ENCODE measurements at regions not wholly inside any gene's neighbourhood (a gene's known extent, or its start where the extent isn't known, plus 50 kb on each side); places are given as distances from the start of the nearest gene placed in this dataset.

- Histone ChIP-seq H2BK12ac (ENCODE audit: insufficient read length, low read depth, low read length) (no peak overlapping the region), H3K4me1 (ENCODE audit: insufficient read depth, low read length) (no peaks in the 10 kb centered on the region), H3K23me2 (ENCODE audit: insufficient read length, low read depth, low read length, poor library complexity, severe bottlenecking) (no peaks in the 10 kb centered on the region), H2BK15ac (ENCODE audit: low read depth, low read length) (no peak overlapping the region), H3K27me3 (ENCODE audit: insufficient read depth, low read length) (no peaks in the 10 kb centered on the region; the same call in 1 of the 2 replicates), H3T11ph (ENCODE audit: low read length) (no peak overlapping the region), H4K5ac (ENCODE audit: insufficient read length, low read depth, low read length) (no peak overlapping the region), H3K9me3 (ENCODE audit: control insufficient read depth, low read depth, low read length) (no peaks in the 10 kb centered on the region), H3K18ac (ENCODE audit: insufficient read length, low read depth, low read length) (no peak overlapping the region), H3K27ac (ENCODE audit: insufficient read length, low read depth, low read length) (no peak overlapping the region), H2AFZ (ENCODE audit: low read length) (no peak overlapping the region), H2BK20ac (ENCODE audit: low read depth, low read length, poor library complexity, severe bottlenecking) (no peak overlapping the region), H4K8ac (replicated peaks; ENCODE audit: insufficient read length, low read depth, low read length) (no peak overlapping the region), H3K23ac (ENCODE audit: insufficient read length, low read depth, low read length) (no peak overlapping the region), H4K91ac (ENCODE audit: insufficient read length, low read depth, low read length) (no peak overlapping the region), H3K4ac (ENCODE audit: low read depth, low read length) (no peak overlapping the region), H4K20me1 (ENCODE audit: control insufficient read depth, insufficient read depth, insufficient read length) (no peaks in the 10 kb centered on the region), H2BK5ac (ENCODE audit: insufficient read length, low read length) (no peak overlapping the region), H3K79me1 (ENCODE audit: insufficient read depth, low read depth, low read length, poor library complexity, severe bottlenecking) (no peaks in the 10 kb centered on the region), H3K14ac (ENCODE audit: insufficient read depth, low read length) (no peak overlapping the region), H3K79me2 (ENCODE audit: insufficient read depth, low read length) (no peaks in the 10 kb centered on the region), H2AK5ac (ENCODE audit: insufficient read length, low read length) (no peak overlapping the region), H3K56ac (ENCODE audit: insufficient read length, low read depth, low read length) (no peak overlapping the region), H3K4me2 (ENCODE audit: insufficient read depth, insufficient read length, low read length) (no peak overlapping the region), H2BK120ac (ENCODE audit: low read depth, low read length, poor library complexity, severe bottlenecking) (no peak overlapping the region), H3K9ac (ENCODE audit: extremely low read depth, insufficient read length, low read length) (no peak overlapping the region)
- TF ChIP-seq, protein P1, sequence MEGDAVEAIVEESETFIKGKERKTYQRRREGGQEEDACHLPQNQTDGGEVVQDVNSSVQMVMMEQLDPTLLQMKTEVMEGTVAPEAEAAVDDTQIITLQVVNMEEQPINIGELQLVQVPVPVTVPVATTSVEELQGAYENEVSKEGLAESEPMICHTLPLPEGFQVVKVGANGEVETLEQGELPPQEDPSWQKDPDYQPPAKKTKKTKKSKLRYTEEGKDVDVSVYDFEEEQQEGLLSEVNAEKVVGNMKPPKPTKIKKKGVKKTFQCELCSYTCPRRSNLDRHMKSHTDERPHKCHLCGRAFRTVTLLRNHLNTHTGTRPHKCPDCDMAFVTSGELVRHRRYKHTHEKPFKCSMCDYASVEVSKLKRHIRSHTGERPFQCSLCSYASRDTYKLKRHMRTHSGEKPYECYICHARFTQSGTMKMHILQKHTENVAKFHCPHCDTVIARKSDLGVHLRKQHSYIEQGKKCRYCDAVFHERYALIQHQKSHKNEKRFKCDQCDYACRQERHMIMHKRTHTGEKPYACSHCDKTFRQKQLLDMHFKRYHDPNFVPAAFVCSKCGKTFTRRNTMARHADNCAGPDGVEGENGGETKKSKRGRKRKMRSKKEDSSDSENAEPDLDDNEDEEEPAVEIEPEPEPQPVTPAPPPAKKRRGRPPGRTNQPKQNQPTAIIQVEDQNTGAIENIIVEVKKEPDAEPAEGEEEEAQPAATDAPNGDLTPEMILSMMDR (conservative IDR thresholded peaks at IDR 0.05), result no peak
- no CpG with 5 or more reads among the region's 4 CpGs for WGBS (ENCODE audit: extremely low coverage, insufficient read length, low lambda C conversion rate)
- H3K36me3 Mint-ChIP-seq (ENCODE audit: insufficient read depth in 1 of 3, low read depth in 3 of 3), result no peaks in the 10 kb centered on the region; a peak in 1 of 7 replicates
- H3K4me1 Mint-ChIP-seq, result peaks cover 2 to 8% of the 10 kb centered on the region in 2 experiments; a peak in 3 of 4 replicates
- no peaks in the 10 kb centered on the region; a peak in 1 of 5 replicates for H3K9me3 Mint-ChIP-seq
- DNase-seq, result no peak
- H3K27me3 Mint-ChIP-seq (ENCODE audit: low read depth), result peaks cover 9% of the 10 kb centered on the region
- no peak overlapping the region for H3K4me3 Mint-ChIP-seq
- no peak overlapping the region for H3K27ac Mint-ChIP-seq
Observed at GRCh38 chr20:4605166-4605565, 81.1 kb upstream of the PRNP start.

Measured in H9 (cell line).